GM19438 (cell line): ENCODE measurements at regions not wholly inside any gene's neighbourhood (a gene's known extent, or its start where the extent isn't known, plus 50 kb on each side); places are given as distances from the start of the nearest gene placed in this dataset.

Experiments used
- ATAC-seq: cut with Tn5 transposase; IDR thresholded peaks from one replicate; pipeline ENCODE4 v1.9.1; 2021; ENCODE audit warnings: low read depth; ENCODE audit not compliant: unreplicated experiment

DNA sequence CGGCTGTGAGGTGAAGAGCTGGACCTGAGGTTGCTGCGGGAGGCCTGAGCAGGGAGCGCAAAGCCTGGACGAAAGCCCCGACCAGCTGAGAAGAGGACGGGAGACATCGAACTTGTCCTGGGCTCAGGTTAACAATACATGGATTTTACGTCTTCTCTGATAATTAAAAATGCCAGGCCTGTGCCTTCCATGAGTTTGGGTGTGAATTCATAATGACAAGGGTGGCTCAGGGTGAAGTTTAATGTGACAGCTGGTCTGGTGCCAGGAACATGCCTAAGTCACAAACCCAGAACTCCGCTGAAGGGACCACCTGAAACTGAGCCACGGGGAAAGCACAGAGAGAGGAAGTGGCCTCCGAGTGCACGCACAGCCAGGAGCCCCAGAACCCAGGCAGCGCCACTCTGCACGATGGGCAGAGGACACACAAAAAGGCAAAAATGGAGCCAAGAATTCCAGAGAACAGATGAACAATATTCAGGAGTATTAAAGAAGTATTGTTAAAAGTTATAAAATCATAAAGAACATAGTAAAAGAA is 150.1 kb upstream of the RPS6KA2 start:
- no peak for ATAC-seq

- ATAC-seq = no peak
These were observed 149.5 kb upstream of the RPS6KA2 start for GRCh38 chr6:166776571-166776970.

GRCh38 chr6:166775923-166776220 is 148.8 kb upstream of the RPS6KA2 start:
- no peak for ATAC-seq

DNA sequence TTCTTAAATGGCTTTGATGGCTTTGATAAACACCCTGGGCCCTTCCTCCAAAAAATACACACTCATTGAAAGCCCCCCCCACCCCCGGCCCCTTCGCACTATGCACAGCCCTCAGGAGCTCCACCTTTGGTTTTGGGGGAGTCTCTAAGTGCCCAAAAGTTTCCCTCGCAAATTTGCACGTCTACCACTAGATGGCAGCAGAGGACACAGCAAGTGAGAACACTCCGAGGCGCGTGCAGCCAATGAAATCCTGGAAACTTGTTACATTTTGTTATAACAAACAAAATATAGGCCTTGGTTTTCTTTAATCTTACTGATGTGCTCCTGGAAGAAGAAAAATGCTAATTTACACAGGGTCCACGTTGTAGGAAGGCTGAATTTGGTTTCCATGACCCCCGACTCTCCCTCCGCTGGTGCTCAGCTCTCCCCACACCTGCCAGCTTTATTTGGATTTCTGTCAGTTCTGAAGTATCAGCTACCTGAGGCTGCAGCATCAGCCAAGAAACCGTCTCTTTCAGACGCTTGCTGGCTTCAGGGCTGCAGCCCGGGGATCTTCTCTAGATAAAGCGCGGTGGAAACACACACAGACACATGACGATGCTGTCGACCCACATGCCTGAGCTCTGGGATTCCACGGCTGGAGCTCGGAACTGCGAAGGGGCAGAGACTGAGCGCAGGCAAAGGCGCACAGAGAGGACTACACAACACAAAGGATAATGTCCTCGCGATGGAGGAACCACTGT is 148.3 kb upstream of the RPS6KA2 start:
- peak; percentile 75 for ATAC-seq

GRCh38 chr6:166774770-166775169 is 147.7 kb upstream of the RPS6KA2 start:
- no peak for ATAC-seq

DNA sequence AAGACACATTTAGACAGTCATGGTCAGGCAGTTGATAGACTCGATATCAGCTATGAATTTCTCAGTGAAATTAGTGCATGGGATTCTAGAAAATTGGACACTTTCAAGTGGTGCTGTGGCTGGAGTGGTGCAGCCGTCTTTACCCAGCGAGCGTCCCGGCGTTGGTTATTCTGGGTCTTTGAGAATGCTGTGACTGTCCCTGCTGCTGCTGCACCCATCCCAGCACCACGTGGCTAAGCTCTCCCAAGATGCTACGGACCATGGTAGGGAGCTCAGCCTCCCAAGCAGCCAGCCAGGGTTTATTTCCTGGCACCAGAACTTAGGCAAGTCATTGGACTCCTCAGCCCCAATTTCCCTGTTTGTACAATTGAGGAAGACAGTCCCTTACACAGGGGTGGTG is 147.2 kb upstream of the RPS6KA2 start:
- ATAC-seq = no peak

GRCh38 chr6:166772518-166772917 is 145.5 kb upstream of the RPS6KA2 start:
- ATAC-seq = no peak

DNA sequence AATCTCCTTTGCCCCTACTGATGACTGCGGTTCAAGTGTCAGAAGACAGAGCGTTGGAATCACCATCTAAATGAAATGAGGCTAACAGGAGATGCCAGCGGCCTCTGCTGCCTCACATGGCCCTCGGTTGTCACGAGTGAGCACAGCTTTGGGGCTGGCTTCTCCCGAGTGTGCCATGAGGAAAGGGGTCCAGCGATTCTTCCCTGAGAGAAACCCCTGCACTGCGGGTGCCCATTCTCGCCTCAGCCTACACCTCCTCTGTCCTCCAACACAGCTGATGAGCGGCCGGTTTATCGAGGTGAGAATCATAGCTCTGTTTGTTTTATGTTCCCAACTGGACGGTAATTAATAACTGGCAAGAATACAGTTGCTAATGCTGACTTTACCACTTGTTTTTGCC is 144.7 kb upstream of the RPS6KA2 start:
- ATAC-seq = no peak

DNA sequence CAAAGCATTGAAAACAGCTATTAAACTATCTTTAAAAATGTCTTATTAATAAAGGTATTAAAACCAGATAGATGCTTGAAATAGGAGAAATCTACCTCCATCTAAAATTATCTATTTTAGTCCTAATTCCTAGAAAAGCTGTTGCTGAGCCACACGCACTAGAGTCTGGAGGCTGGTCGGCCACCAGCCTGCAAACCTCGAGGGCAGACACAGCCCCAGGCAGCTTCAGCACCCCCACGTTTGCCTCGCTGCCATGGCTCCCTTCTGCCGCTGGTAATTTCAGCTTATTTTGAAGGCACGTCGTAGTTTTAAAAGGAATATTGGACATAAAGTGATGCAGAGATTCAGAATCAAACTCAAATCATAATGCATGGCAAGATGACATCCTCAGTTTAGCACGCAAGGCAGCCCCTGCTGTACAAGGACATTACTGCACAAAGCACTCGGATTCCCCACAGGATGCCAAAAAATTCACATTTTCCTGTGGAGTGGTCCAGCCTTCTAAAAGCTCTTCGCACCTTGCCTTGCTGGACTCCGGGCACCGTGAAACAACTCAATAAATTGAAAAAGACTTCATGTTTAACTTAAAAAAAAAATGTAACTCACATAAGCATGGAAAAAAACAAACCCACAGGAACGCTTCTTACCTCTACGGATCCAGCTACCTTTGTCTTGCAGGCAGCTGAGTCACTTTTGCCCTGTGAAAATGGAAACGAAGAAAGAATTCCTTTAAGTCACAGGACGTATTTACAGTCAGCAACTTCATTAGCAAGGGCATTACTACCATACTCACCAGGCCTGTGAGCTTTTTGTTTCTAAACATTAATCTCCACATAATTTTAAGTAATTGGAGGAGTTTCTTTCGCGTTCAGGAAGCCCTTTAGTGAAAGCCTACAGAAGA is 143.4 kb upstream of the RPS6KA2 start:
- ATAC-seq = no peak

- no peak for ATAC-seq
These were observed 142.6 kb upstream of the RPS6KA2 start for GRCh38 chr6:166769648-166770047.

GRCh38 chr6:166768761-166769160 is 141.7 kb upstream of the RPS6KA2 start:
- ATAC-seq = no peak

GRCh38 chr6:166767230-166767629 is 140.2 kb upstream of the RPS6KA2 start:
- no peak for ATAC-seq

DNA sequence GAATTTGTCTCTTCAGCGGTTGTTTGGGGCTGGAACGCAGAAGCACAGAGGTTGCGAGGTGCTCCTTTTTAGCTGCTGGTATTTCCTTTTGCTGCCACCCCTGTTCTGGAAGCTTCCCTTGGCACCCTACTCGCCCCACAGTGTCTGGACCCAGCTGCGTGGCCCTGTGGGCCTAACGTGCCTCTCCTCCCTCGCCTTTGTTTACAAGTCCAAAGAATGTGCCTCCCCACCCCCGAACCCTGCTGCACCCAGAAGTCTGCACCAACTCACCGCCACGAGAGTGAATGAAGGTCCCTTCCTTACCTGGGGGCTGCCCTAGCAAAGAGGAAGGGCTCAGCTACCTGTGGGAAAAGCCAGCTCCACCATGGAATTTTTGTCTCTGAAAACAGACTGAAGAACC is 139.7 kb upstream of the RPS6KA2 start:
- ATAC-seq = no peak

- ATAC-seq = no peak
These were observed 138.1 kb upstream of the RPS6KA2 start for GRCh38 chr6:166765234-166765541.

DNA sequence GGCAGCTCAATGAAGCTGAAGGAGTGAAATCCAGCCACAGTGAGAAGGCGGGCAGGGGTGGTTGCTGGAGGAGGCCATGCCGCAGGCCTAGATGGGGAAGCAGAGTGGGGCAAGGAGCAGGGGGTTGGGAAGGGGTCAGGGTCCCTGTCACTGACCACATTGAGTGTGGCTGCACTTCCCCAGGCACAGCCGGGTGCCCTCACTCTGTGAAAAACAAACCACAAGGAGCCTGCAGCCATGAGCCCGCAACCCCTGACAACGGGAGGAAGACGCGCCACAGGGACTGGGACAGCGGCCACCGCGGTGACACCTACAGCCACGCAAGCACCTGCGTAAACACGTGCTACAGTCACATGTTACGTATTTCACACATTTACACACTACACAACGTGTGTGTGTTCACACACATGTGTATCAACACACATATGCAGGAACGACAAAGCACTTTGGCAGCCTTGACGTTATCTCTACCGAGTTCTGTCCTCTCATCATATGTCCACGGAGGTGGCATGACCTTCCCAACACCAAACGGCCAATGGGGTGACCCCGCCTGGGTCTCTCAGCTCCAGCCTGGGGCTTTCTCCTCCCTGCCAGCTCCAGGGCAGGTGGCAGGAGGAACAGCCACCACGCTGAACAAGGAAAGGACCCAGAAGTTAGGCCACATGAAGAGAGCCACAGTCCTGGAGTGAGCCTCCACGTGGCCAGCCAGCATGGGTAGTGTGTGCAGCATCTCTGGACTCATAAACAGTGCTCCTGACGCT is 137.6 kb upstream of the RPS6KA2 start:
- no peak for ATAC-seq

DNA sequence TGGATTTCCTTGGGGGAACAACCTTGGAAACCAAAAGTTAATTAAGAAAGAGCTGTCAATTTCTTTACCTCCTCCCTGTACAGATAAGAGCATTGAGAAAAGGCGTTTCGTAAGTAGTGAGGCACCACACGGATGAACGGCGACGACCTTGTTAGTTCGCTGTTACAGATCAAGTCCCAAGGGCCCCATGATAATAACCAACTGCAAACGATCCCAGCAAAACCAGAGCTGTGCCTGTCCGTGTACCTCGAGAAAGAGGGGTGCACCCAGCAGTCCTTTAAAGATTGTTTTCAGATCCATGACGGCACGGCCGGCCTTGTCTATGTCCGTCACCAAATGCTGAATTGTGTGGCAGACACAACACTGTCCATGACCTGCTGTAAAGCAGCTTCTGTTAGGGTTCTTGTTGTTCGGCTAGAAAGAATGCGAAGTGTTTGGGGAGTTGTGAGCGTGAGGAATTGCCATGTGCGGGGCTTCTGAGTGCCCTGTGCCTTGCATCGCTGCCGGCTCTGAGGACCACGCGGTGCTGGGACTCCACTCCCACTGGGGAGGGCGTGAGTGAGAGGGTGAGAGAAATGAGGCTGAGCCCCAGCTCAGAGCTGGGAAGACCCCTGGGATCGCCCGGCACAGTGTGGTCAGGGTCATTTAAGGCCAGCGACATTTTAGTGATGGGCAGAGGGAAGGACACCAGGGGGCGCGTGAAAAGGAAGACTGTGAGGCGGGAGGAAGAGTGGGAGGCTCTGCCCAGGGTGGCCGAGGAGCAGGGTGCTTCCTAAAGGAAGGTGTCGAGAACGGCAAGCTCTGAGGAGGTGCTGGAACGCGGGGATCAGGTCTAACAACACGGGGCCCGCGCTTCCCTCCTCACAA is 136.8 kb upstream of the RPS6KA2 start:
- ATAC-seq = no peak

GRCh38 chr6:166761801-166762200 is 134.8 kb upstream of the RPS6KA2 start:
- no peak for ATAC-seq

- ATAC-seq = no peak
These were observed 133.2 kb upstream of the RPS6KA2 start for GRCh38 chr6:166760288-166760687.

- no peak for ATAC-seq
These were observed 131.2 kb upstream of the RPS6KA2 start for GRCh38 chr6:166758136-166758704.
